ENCODE measurements at regions not wholly inside any gene's neighbourhood (a gene's known extent, or its start where the extent isn't known, plus 50 kb on each side); places are given as distances from the start of the nearest gene placed in this dataset.

- TF ChIP-seq CTCF (IDR thresholded peaks at IDR 0.05) (no peak), POLR2A (IDR thresholded peaks at IDR 0.05) (no peak)
- no peak for DNase-seq
- Histone ChIP-seq H3K27ac (no peak overlapping the region), H3K9me3 (no peaks in the 10 kb centered on the region), H3K4me1 (no peaks in the 10 kb centered on the region), H3K36me3 (no peaks in the 10 kb centered on the region), H3K4me3 (no peak overlapping the region), H3K27me3 (no peaks in the 10 kb centered on the region)
- intact Hi-C loops (cut with DNase I; ENCODE audit: low total_unique reads) = no loop called here
These were observed 424.3 kb downstream of the KIF20B start for GRCh38 chr10:90125456-90126255.

- Histone ChIP-seq H3K4me1 (no peaks in the 10 kb centered on the region), H3K27ac (no peak overlapping the region), H3K36me3 (no peaks in the 10 kb centered on the region), H3K27me3 (no peaks in the 10 kb centered on the region), H3K9me3 (no peaks in the 10 kb centered on the region), H3K4me3 (no peak overlapping the region)
- DNase-seq = no peak
- intact Hi-C loops (cut with DNase I; ENCODE audit: low total_unique reads) = no loop called here
- TF ChIP-seq POLR2A (IDR thresholded peaks at IDR 0.05) = no peak
- TF ChIP-seq CTCF (IDR thresholded peaks at IDR 0.05) = no peak
These were observed 424.8 kb downstream of the KIF20B start for GRCh38 chr10:90126256-90126595.

- Histone ChIP-seq H3K27ac (no peak overlapping the region), H3K4me3 (no peak overlapping the region), H3K27me3 (no peaks in the 10 kb centered on the region), H3K36me3 (no peaks in the 10 kb centered on the region), H3K4me1 (no peaks in the 10 kb centered on the region), H3K9me3 (peaks cover 0 to 4% of the 10 kb centered on the region in 2 donors)
- intact Hi-C loops (cut with DNase I; ENCODE audit: low total_unique reads) = no loop called here
- TF ChIP-seq CTCF (IDR thresholded peaks at IDR 0.05) (no peak), POLR2A (IDR thresholded peaks at IDR 0.05) (no peak)
- no peak for DNase-seq
These were observed 429.1 kb downstream of the KIF20B start for GRCh38 chr10:90130321-90131086.

- Histone ChIP-seq H3K4me1 (no peaks in the 10 kb centered on the region), H3K36me3 (no peaks in the 10 kb centered on the region), H3K4me3 (no peak overlapping the region), H3K27ac (no peak overlapping the region), H3K9me3 (peaks cover 0 to 26% of the 10 kb centered on the region in 2 donors), H3K27me3 (no peaks in the 10 kb centered on the region)
- TF ChIP-seq CTCF (IDR thresholded peaks at IDR 0.05) (no peak), POLR2A (IDR thresholded peaks at IDR 0.05) (no peak)
- no peak for DNase-seq
- intact Hi-C loops (cut with DNase I; ENCODE audit: low total_unique reads) = no loop called here
These were observed 432.2 kb downstream of the KIF20B start for GRCh38 chr10:90133606-90134005.

- H3K9me3 ChIP-seq = peaks cover 0 to 26% of the 10 kb centered on the region in 2 donors
These were observed 435.4 kb downstream of the KIF20B start for GRCh38 chr10:90136731-90137316.

More at GRCh38 chr10:90136731-90137316, 435.4 kb downstream of the KIF20B start:
- Histone ChIP-seq H3K27me3 (no peaks in the 10 kb centered on the region), H3K4me3 (no peak overlapping the region), H3K4me1 (no peaks in the 10 kb centered on the region), H3K27ac (no peak overlapping the region), H3K36me3 (no peaks in the 10 kb centered on the region)
- intact Hi-C loops (cut with DNase I; ENCODE audit: low total_unique reads) = no loop called here
- TF ChIP-seq POLR2A (IDR thresholded peaks at IDR 0.05) (no peak), CTCF (IDR thresholded peaks at IDR 0.05) (no peak)
- DNase-seq = no peak
